Prostate gland (tissue), 2 donors: ENCODE measurements at regions not wholly inside any gene's neighbourhood (a gene's known extent, or its start where the extent isn't known, plus 50 kb on each side); places are given as distances from the start of the nearest gene placed in this dataset.
"Not testable (repeated sequence)": the region's sequence is repeated elsewhere in the genome, so short reads cannot be mapped to it uniquely, and the experiment has no call there.

ENCODE experiments used
- DNase-seq: peaks from one replicate; pipeline ENCODE4 v3.0.0-alpha.2; 2019; ENCODE audit warnings: low spot score
- H3K27ac ChIP-seq, 2 donors: fragments of 200-600 bp; sonication (generic); 2 replicates each; pipeline ENCODE4 v1.5.1; 2017 to 2019
- H3K27me3 ChIP-seq: fragments of 200-600 bp; sonication (generic); replicated peaks from 2 replicates; pipeline ENCODE4 v1.5.1; 2019; ENCODE audit not compliant: insufficient read depth
- H3K36me3 ChIP-seq, 2 donors: fragments of 200-600 bp; sonication (generic); 1 replicate in 1 of 2; 2 replicates in 1 of 2; pipeline versions ENCODE4 v1.5.1 to v1.8.1; 2017 to 2019
- H3K4me1 ChIP-seq: fragments of 200-600 bp; sonication (generic); replicated peaks from 2 replicates; pipeline ENCODE4 v1.5.1; 2019
- H3K4me3 ChIP-seq, 2 donors: fragments of 200-600 bp; sonication (generic); 2 replicates each; pipeline ENCODE4 v1.5.1; 2017 to 2019
- H3K9me3 ChIP-seq: fragments of 200-600 bp; sonication (generic); 2 replicates; pipeline ENCODE4 v1.5.1; 2017
- CTCF ChIP-seq, 4 experiments: fragments of 200-600 bp in 2 of 4; fragments of 450-650 bp in 2 of 4; sonication (generic) in 2 of 4; IDR thresholded peaks; 1 replicate in 3 of 4; 2 replicates in 1 of 4; pipeline ENCODE4 v1.5.1; 2016 to 2019; ENCODE audit warnings: antibody characterized with exemption in 4 of 4, mild to moderate bottlenecking in 2 of 4, moderate library complexity in 2 of 4
- POLR2A ChIP-seq: fragments of 450-650 bp; IDR thresholded peaks from one replicate; pipeline ENCODE4 v1.6.1; 2016; ENCODE audit warnings: antibody characterized with exemption, mild to moderate bottlenecking
- POLR2AphosphoS5 ChIP-seq: sonication (generic); formaldehyde crosslinking; IDR thresholded peaks from one replicate; pipeline ENCODE4 v1.6.1; 2017; ENCODE audit warnings: antibody characterized with exemption
- WGBS: methylation state at CpG from one replicate; pipeline ENCODE4 v1.1.5; 2018; 5-methylcytosine and 5-hydroxymethylcytosine counted together
- intact Hi-C: fragments of 100-400 bp; cut with DNase I; formaldehyde crosslinking; loops from one replicate; pipeline ENCODE4 v1.14.2; 2022

GRCh38 chr6:90458353-90459224 is 128.3 kb downstream of the MAP3K7 start:
- Histone ChIP-seq H3K27ac (no peak overlapping the region), H3K9me3 (no peaks in the 10 kb centered on the region), H3K36me3 (no peaks in the 10 kb centered on the region), H3K4me1 (no peaks in the 10 kb centered on the region), H3K27me3 (no peaks in the 10 kb centered on the region), H3K4me3 (no peak overlapping the region)
- TF ChIP-seq POLR2AphosphoS5 (no peak), POLR2A (no peak), CTCF (IDR thresholded peaks at IDR 0.05) (no peak)
- intact Hi-C loops: no loop called here
- DNase-seq: no peak
- WGBS: 54% methylated on average over 10 of the region's 10 CpGs

GRCh38 chr6:90457867-90458259 is 129.0 kb downstream of the MAP3K7 start:
- Histone ChIP-seq H3K27ac (no peak overlapping the region), H3K9me3 (no peaks in the 10 kb centered on the region), H3K36me3 (no peaks in the 10 kb centered on the region), H3K27me3 (no peaks in the 10 kb centered on the region), H3K4me1 (no peaks in the 10 kb centered on the region), H3K4me3 (no peak overlapping the region)
- intact Hi-C loops: no loop called here
- no peak for TF ChIP-seq POLR2A
- no peak for TF ChIP-seq CTCF (IDR thresholded peaks at IDR 0.05)
- TF ChIP-seq POLR2AphosphoS5: no peak
- WGBS: 100% methylated on average over 2 of the region's 2 CpGs
- no peak for DNase-seq

GRCh38 chr6:90456997-90457866 is 129.6 kb downstream of the MAP3K7 start:
- H3K36me3 ChIP-seq, H3K4me3 ChIP-seq, H3K9me3 ChIP-seq, DNase-seq, H3K4me1 ChIP-seq, H3K27ac ChIP-seq, H3K27me3 ChIP-seq, intact Hi-C loops: not testable (repeated sequence)
- WGBS: 93% methylated on average over 19 of the region's 19 CpGs

- Histone ChIP-seq H3K36me3 (no peaks in the 10 kb centered on the region), H3K27me3 (no peaks in the 10 kb centered on the region), H3K27ac (no peak overlapping the region), H3K9me3 (no peaks in the 10 kb centered on the region), H3K4me1 (no peaks in the 10 kb centered on the region), H3K4me3 (no peak overlapping the region)
- TF ChIP-seq CTCF (IDR thresholded peaks at IDR 0.05) (no peak), POLR2AphosphoS5 (no peak), POLR2A (no peak)
- WGBS: 83% methylated on average over 3 of the region's 3 CpGs
- intact Hi-C loops: no loop called here
- DNase-seq: no peak
Observed at GRCh38 chr6:90456001-90456400, 130.9 kb downstream of the MAP3K7 start.

- intact Hi-C loops: no loop called here
- WGBS: 83% methylated on average over 7 of the region's 7 CpGs
Observed at GRCh38 chr6:90454836-90455427, 131.9 kb downstream of the MAP3K7 start.

More at GRCh38 chr6:90454836-90455427, 131.9 kb downstream of the MAP3K7 start:
- Histone ChIP-seq H3K36me3 (no peaks in the 10 kb centered on the region), H3K27ac (no peak overlapping the region), H3K27me3 (no peaks in the 10 kb centered on the region), H3K4me3 (no peak overlapping the region), H3K9me3 (no peaks in the 10 kb centered on the region), H3K4me1 (no peaks in the 10 kb centered on the region)
- TF ChIP-seq CTCF (IDR thresholded peaks at IDR 0.05) (no peak), POLR2A (no peak), POLR2AphosphoS5 (no peak)
- DNase-seq: no peak
